ENCODE measurements at regions not wholly inside any gene's neighbourhood (a gene's known extent, or its start where the extent isn't known, plus 50 kb on each side); places are given as distances from the start of the nearest gene placed in this dataset.
"Not testable (repeated sequence)": the region's sequence is repeated elsewhere in the genome, so short reads cannot be mapped to it uniquely, and the experiment has no call there.

DNA sequence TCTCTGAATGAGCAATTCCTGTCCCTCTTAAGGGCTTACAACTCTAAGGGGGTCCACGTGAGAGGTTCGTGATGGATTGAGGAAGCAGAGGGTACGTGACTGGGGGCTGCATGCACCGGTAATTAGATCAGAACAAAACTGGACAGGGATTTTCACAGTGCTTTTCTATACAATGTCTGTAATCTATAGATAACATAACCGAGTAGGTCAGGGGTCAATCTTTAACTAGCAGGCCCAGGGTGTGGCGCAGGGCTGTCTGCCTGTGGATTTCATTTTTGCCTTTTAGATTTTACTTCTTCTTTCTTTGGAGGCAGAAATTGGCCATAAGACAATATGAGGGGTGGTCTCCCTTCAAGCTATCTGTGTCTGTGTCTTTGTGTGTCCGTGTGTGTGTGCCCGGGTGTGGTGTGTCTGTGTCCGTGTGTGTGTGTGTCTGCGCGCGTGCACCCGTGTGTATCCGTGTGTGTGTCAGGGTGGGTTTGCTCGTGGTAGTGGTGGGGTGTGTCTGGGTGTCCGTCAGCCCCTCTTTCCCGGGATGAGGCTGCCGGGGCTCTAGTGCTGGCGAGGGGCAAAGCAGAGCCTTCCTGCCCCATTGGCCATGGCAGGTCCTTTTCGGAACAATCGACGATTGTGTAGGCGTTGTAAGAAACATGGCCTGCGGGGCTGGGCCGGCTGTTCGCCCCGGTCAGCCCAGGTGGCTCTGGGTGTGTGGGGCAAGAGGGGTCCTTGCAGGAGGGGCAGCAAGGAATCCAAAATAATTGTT is 1382.0 kb upstream of the DEFB115 start:
- TF ChIP-seq EZH2 (IDR thresholded peaks at IDR 0.05); POLR2AphosphoS5 (IDR thresholded peaks at IDR 0.05; ENCODE audit: borderline replicate concordance, low read depth, low read length): not testable (repeated sequence)
